ENCODE measurements at regions not wholly inside any gene's neighbourhood (a gene's known extent, or its start where the extent isn't known, plus 50 kb on each side); places are given as distances from the start of the nearest gene placed in this dataset.

DNA sequence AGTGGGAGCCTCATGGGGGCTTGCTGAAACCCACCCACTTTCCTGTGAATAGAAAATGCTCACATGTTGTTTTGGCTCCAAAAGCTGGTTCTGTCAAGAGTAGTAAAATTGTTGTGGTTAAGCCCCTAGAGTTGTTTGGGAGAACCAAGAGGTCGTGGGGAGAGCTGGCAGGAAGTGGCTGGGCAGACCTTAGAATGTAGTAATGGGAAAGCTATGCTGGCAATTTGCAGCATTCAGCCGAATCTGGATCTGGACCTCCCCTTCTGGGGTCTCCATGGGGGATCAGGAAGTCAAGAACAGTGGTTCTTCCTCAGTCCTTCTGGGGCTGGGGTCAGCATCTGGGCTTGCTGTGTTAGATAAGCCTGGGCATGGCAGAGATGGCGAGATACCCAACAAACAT, 150.6 kb upstream of the TBX3 start:
- TF ChIP-seq, protein P1, sequence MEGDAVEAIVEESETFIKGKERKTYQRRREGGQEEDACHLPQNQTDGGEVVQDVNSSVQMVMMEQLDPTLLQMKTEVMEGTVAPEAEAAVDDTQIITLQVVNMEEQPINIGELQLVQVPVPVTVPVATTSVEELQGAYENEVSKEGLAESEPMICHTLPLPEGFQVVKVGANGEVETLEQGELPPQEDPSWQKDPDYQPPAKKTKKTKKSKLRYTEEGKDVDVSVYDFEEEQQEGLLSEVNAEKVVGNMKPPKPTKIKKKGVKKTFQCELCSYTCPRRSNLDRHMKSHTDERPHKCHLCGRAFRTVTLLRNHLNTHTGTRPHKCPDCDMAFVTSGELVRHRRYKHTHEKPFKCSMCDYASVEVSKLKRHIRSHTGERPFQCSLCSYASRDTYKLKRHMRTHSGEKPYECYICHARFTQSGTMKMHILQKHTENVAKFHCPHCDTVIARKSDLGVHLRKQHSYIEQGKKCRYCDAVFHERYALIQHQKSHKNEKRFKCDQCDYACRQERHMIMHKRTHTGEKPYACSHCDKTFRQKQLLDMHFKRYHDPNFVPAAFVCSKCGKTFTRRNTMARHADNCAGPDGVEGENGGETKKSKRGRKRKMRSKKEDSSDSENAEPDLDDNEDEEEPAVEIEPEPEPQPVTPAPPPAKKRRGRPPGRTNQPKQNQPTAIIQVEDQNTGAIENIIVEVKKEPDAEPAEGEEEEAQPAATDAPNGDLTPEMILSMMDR (conservative IDR thresholded peaks at IDR 0.05): no peak
- no peak for TF ChIP-seq ZFX (IDR thresholded peaks at IDR 0.05)

Measured in C4-2B (cell line).